Endodermal cell (in vitro differentiated cells): ENCODE measurements at regions not wholly inside any gene's neighbourhood (a gene's known extent, or its start where the extent isn't known, plus 50 kb on each side); places are given as distances from the start of the nearest gene placed in this dataset.

ENCODE experiments used
- DNase-seq: peaks from one replicate; pipeline ENCODE4 v3.0.0-alpha.2; 2017
- H3K27ac ChIP-seq: 2 replicates; pipeline ENCODE4 v1.5.1; 2013; ENCODE audit warnings: mild to moderate bottlenecking, low read depth, low read length, moderate library complexity
- H3K27me3 ChIP-seq: 2 replicates; pipeline ENCODE4 v1.6.1; 2013; ENCODE audit warnings: mild to moderate bottlenecking, low read length, moderate library complexity; ENCODE audit not compliant: insufficient read depth, control insufficient read depth, poor library complexity, severe bottlenecking
- H3K36me3 ChIP-seq: 2 replicates; pipeline ENCODE4 v1.7.0; 2013; ENCODE audit warnings: mild to moderate bottlenecking, low read length, moderate library complexity; ENCODE audit not compliant: control insufficient read depth, insufficient read depth
- H3K4me1 ChIP-seq: one replicate; pipeline ENCODE4 v1.7.0; 2013; ENCODE audit warnings: low read length; ENCODE audit not compliant: control insufficient read depth, insufficient read depth
- H3K4me3 ChIP-seq: 2 replicates; pipeline ENCODE4 v1.5.1; 2013; ENCODE audit warnings: mild to moderate bottlenecking, low read length, moderate library complexity
- H3K9ac ChIP-seq: 2 replicates; pipeline ENCODE4 v1.6.1; 2013; ENCODE audit warnings: mild to moderate bottlenecking, low read length, moderate library complexity; ENCODE audit not compliant: poor library complexity, severe bottlenecking; ENCODE audit errors: extremely low read depth
- H3K9me3 ChIP-seq: 2 replicates; pipeline ENCODE4 v1.6.1; 2013; ENCODE audit warnings: mild to moderate bottlenecking, low read length, moderate library complexity; ENCODE audit not compliant: control insufficient read depth
- H3K27ac Mint-ChIP-seq: 2 replicates; pipeline ENCODE4 v1.8.0; 2020; ENCODE audit warnings: mixed read lengths
- H3K27me3 Mint-ChIP-seq: 2 replicates; pipeline ENCODE4 v1.8.0; 2021; ENCODE audit warnings: mild to moderate bottlenecking, mixed read lengths; ENCODE audit not compliant: insufficient read depth
- H3K36me3 Mint-ChIP-seq: 2 replicates; pipeline ENCODE4 v1.8.0; 2020; ENCODE audit warnings: low read depth, mixed read lengths
- H3K4me1 Mint-ChIP-seq: 2 replicates; pipeline ENCODE4 v1.8.0; 2020; ENCODE audit warnings: mixed read lengths
- H3K4me3 Mint-ChIP-seq: 2 replicates; pipeline ENCODE4 v1.8.0; 2020; ENCODE audit warnings: mild to moderate bottlenecking, moderate library complexity, mixed read lengths
- H3K9me3 Mint-ChIP-seq: 2 replicates; pipeline ENCODE4 v1.8.0; 2020; ENCODE audit warnings: mild to moderate bottlenecking, mixed read lengths
- CTCF ChIP-seq: fragments of 200-600 bp; sonication (generic); conservative IDR thresholded peaks from 2 replicates; pipeline ENCODE4 v1.5.0; 2021; ENCODE audit warnings: antibody characterized with exemption, mild to moderate bottlenecking
- WGBS, 2 experiments: methylation state at CpG; one replicate each; pipeline versions ENCODE4 v1.1.5 to v1.1.7; 2013; ENCODE audit warnings: missing lambda C conversion rate in 2 of 2, mixed read lengths in 1 of 2; ENCODE audit not compliant: insufficient coverage in 1 of 2, insufficient read length in 1 of 2; 5-methylcytosine and 5-hydroxymethylcytosine counted together

GRCh38 chrY:19319135-19319534 is 425.4 kb downstream of the KDM5D start:
- 85% methylated on average over 3 of the region's 3 CpGs; no CpG with 5 or more reads in 1 of the 2 experiments for WGBS, 2 experiments
- Histone ChIP-seq H3K4me1 (no peaks in the 10 kb centered on the region), H3K27ac (no peak overlapping the region), H3K4me3 (no peak overlapping the region), H3K36me3 (no peaks in the 10 kb centered on the region), H3K27me3 (no peaks in the 10 kb centered on the region), H3K9ac (no peak overlapping the region), H3K9me3 (peaks cover 21% of the 10 kb centered on the region)
- no peak overlapping the region for H3K27ac Mint-ChIP-seq
- no peaks in the 10 kb centered on the region for H3K9me3 Mint-ChIP-seq
- H3K27me3 Mint-ChIP-seq: no peaks in the 10 kb centered on the region
- DNase-seq: no peak
- H3K4me3 Mint-ChIP-seq: no peak overlapping the region
- TF ChIP-seq CTCF: no peak
- H3K4me1 Mint-ChIP-seq: no peaks in the 10 kb centered on the region
- no peaks in the 10 kb centered on the region for H3K36me3 Mint-ChIP-seq

- Mint-ChIP-seq H3K36me3 (no peaks in the 10 kb centered on the region), H3K27ac (no peak overlapping the region), H3K9me3 (no peaks in the 10 kb centered on the region), H3K27me3 (no peaks in the 10 kb centered on the region), H3K4me1 (no peaks in the 10 kb centered on the region), H3K4me3 (no peak overlapping the region)
- no peaks in the 10 kb centered on the region for H3K4me1 ChIP-seq
- TF ChIP-seq CTCF: no peak
- DNase-seq: no peak
- no peaks in the 10 kb centered on the region for H3K36me3 ChIP-seq
- H3K27me3 ChIP-seq: no peaks in the 10 kb centered on the region
- H3K4me3 ChIP-seq: no peak overlapping the region
- peaks cover 21% of the 10 kb centered on the region for H3K9me3 ChIP-seq
- H3K27ac ChIP-seq: no peak overlapping the region
- H3K9ac ChIP-seq: no peak overlapping the region
- WGBS, 2 experiments: 100% methylated on average over 1 of the region's 1 CpG; no CpG with 5 or more reads in 1 of the 2 experiments
Observed at GRCh38 chrY:19317271-19317987, 427.1 kb downstream of the KDM5D start.

GRCh38 chrY:19307627-19308026 is 436.9 kb downstream of the KDM5D start:
- no peak overlapping the region for H3K9ac ChIP-seq
- no peaks in the 10 kb centered on the region for H3K9me3 ChIP-seq
- no peak for TF ChIP-seq CTCF
- H3K4me3 Mint-ChIP-seq: no peak overlapping the region
- no peaks in the 10 kb centered on the region for H3K9me3 Mint-ChIP-seq
- no peaks in the 10 kb centered on the region for H3K36me3 Mint-ChIP-seq
- H3K4me1 ChIP-seq: no peaks in the 10 kb centered on the region
- H3K4me1 Mint-ChIP-seq: no peaks in the 10 kb centered on the region
- no peak for DNase-seq
- H3K4me3 ChIP-seq: no peak overlapping the region
- no peaks in the 10 kb centered on the region for H3K36me3 ChIP-seq
- H3K27me3 Mint-ChIP-seq: no peaks in the 10 kb centered on the region
- H3K27ac ChIP-seq: no peak overlapping the region
- no peaks in the 10 kb centered on the region for H3K27me3 ChIP-seq
- H3K27ac Mint-ChIP-seq: no peak overlapping the region
